ENCODE measurements at regions not wholly inside any gene's neighbourhood (a gene's known extent, or its start where the extent isn't known, plus 50 kb on each side); places are given as distances from the start of the nearest gene placed in this dataset.
A peak's percentile ranks its signal among the peaks of the same experiment; 100 is the strongest.

DNA sequence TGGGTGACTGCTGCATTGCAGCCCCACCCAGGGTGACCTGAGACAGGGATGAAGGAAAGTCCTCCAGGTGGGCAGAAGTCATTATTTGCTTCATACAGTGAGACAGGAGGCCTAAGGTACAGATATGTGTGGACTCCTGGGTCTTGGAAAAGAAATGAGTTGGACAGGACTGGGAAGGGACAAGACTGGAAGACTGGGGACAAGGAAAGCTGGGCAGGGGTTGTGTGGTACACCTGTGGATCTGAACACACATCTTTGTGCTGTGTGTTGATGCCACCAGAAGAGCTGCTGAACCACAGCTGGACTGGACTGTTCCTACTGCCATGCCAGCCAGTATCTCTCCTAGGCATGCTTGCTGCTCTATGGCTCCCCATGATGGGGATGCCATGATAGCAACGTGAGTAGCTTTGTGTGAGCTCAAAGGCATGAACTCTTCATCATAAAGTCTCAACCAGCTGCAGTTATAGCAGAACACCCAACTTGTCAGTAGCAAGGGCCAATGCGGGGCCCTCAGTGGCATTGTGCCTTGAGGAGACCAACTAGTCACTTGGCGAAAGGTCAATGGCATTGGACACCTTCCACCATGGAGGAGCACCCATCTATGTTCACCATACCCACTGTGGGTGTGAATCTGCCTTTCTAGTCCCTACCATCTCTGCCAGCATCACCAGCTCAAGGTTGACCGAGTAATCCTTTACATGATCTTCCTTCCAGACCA, 76.0 kb upstream of the GRB10 start:
- no peak for DNase-seq (ENCODE audit: low read depth in 1 of 2, low spot score in 1 of 2)
- Histone ChIP-seq H3K27me3 (no peaks in the 10 kb centered on the region), H3K4me1 (ENCODE audit: low read depth) (no peaks in the 10 kb centered on the region), H3K9me3 (ENCODE audit: low read depth) (no peaks in the 10 kb centered on the region), H3K36me3 (no peaks in the 10 kb centered on the region), H3K27ac (no peak overlapping the region), H3K4me3 (no peak overlapping the region)
- TF ChIP-seq, protein P1, sequence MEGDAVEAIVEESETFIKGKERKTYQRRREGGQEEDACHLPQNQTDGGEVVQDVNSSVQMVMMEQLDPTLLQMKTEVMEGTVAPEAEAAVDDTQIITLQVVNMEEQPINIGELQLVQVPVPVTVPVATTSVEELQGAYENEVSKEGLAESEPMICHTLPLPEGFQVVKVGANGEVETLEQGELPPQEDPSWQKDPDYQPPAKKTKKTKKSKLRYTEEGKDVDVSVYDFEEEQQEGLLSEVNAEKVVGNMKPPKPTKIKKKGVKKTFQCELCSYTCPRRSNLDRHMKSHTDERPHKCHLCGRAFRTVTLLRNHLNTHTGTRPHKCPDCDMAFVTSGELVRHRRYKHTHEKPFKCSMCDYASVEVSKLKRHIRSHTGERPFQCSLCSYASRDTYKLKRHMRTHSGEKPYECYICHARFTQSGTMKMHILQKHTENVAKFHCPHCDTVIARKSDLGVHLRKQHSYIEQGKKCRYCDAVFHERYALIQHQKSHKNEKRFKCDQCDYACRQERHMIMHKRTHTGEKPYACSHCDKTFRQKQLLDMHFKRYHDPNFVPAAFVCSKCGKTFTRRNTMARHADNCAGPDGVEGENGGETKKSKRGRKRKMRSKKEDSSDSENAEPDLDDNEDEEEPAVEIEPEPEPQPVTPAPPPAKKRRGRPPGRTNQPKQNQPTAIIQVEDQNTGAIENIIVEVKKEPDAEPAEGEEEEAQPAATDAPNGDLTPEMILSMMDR (IDR thresholded peaks at IDR 0.05; ENCODE audit: low read depth, low read length), result no peak

DNA sequence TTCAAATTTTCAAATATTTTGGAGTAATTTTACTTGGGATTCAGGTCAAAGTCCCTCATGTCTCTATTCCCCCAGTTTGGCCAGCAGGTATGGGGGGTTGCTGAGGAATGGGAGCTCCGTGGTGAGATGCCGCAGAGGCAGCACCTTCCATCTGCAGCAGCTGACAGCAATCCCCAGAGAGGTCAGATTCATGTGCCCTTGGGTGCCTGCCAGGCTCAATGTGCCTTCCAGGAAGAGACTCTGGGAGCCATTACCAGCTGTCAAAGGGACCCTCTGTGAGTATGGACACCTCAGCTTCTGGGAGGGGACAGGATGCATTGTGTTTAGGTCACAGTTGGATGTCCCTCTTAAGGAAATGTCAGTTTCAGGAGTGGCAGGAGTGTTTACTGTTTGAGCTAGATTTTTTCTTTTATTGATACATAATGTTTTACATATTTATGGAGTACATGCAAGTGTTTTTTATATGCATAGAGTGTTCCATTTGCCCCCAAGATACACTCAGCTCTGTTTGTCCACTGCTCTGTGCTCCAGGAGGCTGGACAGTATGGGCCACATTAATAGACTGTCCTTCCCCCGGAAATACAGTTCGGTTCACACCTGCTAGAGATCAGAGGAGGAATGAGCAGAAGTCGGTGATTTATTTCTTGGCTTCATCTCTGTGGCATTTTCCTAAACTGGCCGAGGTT, 75.3 kb upstream of the GRB10 start:
- no peaks in the 10 kb centered on the region for H3K9me3 ChIP-seq (ENCODE audit: low read depth)
- H3K36me3 ChIP-seq, result no peaks in the 10 kb centered on the region
- DNase-seq (ENCODE audit: low read depth in 1 of 2, low spot score in 1 of 2), result peak in 1 of 2 donors; percentile 19
- TF ChIP-seq, protein P1 (IDR thresholded peaks at IDR 0.05; ENCODE audit: low read depth, low read length), result no peak
- no peak overlapping the region for H3K4me3 ChIP-seq
- H3K27ac ChIP-seq, result no peak overlapping the region
- no peaks in the 10 kb centered on the region for H3K27me3 ChIP-seq
- H3K4me1 ChIP-seq (ENCODE audit: low read depth), result no peaks in the 10 kb centered on the region

- DNase-seq (ENCODE audit: low read depth in 1 of 2, low spot score in 1 of 2), result no peak
- H3K4me3 ChIP-seq, result no peak overlapping the region
- H3K4me1 ChIP-seq (ENCODE audit: low read depth), result no peaks in the 10 kb centered on the region
- H3K27me3 ChIP-seq, result no peaks in the 10 kb centered on the region
- H3K9me3 ChIP-seq (ENCODE audit: low read depth), result no peaks in the 10 kb centered on the region
- no peaks in the 10 kb centered on the region for H3K36me3 ChIP-seq
- TF ChIP-seq, protein P1 (IDR thresholded peaks at IDR 0.05; ENCODE audit: low read depth, low read length), result no peak
- H3K27ac ChIP-seq, result no peak overlapping the region
Observed at GRCh38 chr7:50856806-50857205, 74.1 kb upstream of the GRB10 start.

DNA sequence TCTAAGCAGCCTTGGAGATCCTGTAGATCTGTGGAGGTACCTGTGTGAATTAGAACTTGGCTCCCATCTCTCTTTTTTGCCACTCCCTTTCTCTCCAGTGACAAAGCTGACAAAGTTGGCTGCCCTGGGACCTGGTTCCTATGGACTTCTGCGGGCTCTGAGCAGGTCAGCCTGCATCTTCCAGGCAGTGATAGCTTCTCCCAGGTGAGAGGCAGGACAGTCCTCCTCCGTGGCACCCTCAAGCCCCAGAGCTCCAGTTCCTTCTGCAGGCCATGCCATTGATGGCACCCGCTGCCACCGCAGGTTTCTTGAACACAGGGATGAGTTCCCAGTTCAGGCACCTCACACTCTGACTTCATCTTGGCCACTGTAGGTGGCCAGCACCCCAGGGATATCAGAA, 73.5 kb upstream of the GRB10 start:
- H3K4me1 ChIP-seq (ENCODE audit: low read depth), result no peaks in the 10 kb centered on the region
- no peak for DNase-seq (ENCODE audit: low read depth in 1 of 2, low spot score in 1 of 2)
- no peak overlapping the region for H3K27ac ChIP-seq
- H3K9me3 ChIP-seq (ENCODE audit: low read depth), result no peaks in the 10 kb centered on the region
- no peak overlapping the region for H3K4me3 ChIP-seq
- H3K27me3 ChIP-seq, result no peaks in the 10 kb centered on the region
- H3K36me3 ChIP-seq, result no peaks in the 10 kb centered on the region
- TF ChIP-seq, protein P1 (IDR thresholded peaks at IDR 0.05; ENCODE audit: low read depth, low read length), result no peak

- no peak overlapping the region for H3K27ac ChIP-seq
- no peaks in the 10 kb centered on the region for H3K9me3 ChIP-seq (ENCODE audit: low read depth)
- H3K27me3 ChIP-seq, result no peaks in the 10 kb centered on the region
- H3K36me3 ChIP-seq, result no peaks in the 10 kb centered on the region
- H3K4me3 ChIP-seq, result no peak overlapping the region
- TF ChIP-seq, protein P1 (IDR thresholded peaks at IDR 0.05; ENCODE audit: low read depth, low read length), result no peak
- no peaks in the 10 kb centered on the region for H3K4me1 ChIP-seq (ENCODE audit: low read depth)
- DNase-seq (ENCODE audit: low read depth in 1 of 2, low spot score in 1 of 2), result no peak
Observed at GRCh38 chr7:50855526-50855925, 72.8 kb upstream of the GRB10 start.

Data from cardiac muscle cell (in vitro differentiated cells and primary cell).